GM06990 (cell line): ENCODE measurements at regions not wholly inside any gene's neighbourhood (a gene's known extent, or its start where the extent isn't known, plus 50 kb on each side); places are given as distances from the start of the nearest gene placed in this dataset.

Source experiments
- DNase-seq: peaks from one replicate; pipeline ENCODE4 v3.0.0-alpha.2; 2011; ENCODE audit not compliant: insufficient read length; ENCODE audit errors: extremely low read depth
- H3K27me3 ChIP-seq: replicated peaks from 2 replicates; pipeline ENCODE4 v1.6.0; 2011; ENCODE audit warnings: low read length; ENCODE audit not compliant: control insufficient read depth, insufficient read depth
- H3K36me3 ChIP-seq: 2 replicates; pipeline ENCODE4 v1.5.1; 2011; ENCODE audit warnings: low read length; ENCODE audit not compliant: control insufficient read depth, insufficient read depth
- H3K4me3 ChIP-seq: replicated peaks from 2 replicates; pipeline ENCODE4 v1.5.1; 2011; ENCODE audit warnings: low read depth, mild to moderate bottlenecking, control low read depth, low read length
- TF ChIP-seq, protein P1 (sequence below): IDR thresholded peaks from 2 replicates; pipeline ENCODE4 v1.5.1; 2011; ENCODE audit warnings: low read length, control low read depth, mild to moderate bottlenecking, inconsistent platforms; ENCODE audit not compliant: insufficient read depth, poor library complexity, severe bottlenecking

DNA sequence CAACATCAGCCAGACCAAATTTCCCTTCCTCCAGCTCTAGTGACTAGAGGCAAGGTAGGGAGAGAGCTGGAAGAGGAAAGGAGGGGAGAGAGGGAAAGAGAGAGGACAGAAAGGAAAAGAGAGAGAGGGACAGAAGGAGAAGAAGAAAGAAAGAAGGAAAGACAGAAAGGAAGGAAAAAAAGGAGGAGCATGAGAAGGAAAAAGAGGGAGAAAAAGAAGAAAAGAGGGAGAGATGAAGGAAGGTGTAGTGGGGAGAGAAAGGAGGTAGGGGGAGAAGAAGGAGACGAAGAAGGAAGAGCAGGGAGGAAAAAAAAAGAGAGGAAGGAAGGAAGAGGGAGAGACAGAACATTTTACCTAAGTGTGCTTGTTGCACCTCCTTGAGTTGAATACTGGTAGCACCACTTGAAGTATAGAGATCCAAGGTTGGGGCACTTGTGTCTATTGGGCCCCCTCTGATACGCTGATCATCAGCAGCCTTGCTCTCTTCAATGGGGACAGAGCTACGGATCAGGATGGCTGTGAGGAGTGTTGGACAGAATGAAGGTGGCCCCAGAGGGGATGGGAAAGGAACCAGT, 232.5 kb downstream of the SUDS3 start:
- TF ChIP-seq, protein P1, sequence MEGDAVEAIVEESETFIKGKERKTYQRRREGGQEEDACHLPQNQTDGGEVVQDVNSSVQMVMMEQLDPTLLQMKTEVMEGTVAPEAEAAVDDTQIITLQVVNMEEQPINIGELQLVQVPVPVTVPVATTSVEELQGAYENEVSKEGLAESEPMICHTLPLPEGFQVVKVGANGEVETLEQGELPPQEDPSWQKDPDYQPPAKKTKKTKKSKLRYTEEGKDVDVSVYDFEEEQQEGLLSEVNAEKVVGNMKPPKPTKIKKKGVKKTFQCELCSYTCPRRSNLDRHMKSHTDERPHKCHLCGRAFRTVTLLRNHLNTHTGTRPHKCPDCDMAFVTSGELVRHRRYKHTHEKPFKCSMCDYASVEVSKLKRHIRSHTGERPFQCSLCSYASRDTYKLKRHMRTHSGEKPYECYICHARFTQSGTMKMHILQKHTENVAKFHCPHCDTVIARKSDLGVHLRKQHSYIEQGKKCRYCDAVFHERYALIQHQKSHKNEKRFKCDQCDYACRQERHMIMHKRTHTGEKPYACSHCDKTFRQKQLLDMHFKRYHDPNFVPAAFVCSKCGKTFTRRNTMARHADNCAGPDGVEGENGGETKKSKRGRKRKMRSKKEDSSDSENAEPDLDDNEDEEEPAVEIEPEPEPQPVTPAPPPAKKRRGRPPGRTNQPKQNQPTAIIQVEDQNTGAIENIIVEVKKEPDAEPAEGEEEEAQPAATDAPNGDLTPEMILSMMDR = no peak
- no peaks in the 10 kb centered on the region for H3K27me3 ChIP-seq
- no peak overlapping the region for H3K4me3 ChIP-seq
- H3K36me3 ChIP-seq = no peaks in the 10 kb centered on the region
- no peak for DNase-seq

DNA sequence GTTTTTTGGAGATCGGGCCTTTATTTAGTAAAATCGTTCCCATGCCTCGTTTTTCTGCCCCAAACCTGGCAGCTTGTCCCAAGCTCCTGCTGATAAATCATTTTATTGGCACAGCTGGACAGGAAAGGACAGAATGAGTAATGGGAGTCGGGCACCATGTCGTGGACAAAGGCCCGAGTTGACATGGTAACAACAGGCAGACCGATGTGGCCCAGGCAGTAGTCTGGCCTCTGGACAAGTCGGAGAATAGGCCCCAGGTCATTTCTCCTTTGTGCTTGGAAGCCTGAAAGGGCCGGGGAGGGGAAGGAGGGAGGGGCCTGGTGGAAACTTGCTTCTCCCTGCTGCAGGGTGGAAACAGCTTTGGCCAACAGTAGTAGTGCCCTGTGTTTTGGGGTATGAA, 234.9 kb downstream of the SUDS3 start:
- DNase-seq = no peak

DNA sequence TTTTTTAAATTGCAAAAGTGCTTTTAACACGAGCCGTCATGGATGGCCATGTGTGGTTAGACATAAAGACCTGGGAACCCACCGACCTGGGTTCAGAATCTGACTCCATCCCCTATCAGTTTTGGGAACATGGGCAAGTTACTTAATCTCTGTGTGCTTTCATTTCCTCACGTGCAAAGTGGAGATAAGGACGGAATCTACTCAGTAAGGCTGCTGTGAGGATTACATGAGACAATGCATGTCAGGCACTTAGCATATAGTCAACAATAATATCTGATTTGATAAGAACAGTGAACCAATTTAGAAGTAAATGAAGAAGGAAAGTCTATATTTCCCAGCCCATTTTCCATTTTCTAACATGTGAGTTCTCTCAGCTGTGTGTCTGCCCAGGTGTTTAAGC, 235.4 kb downstream of the SUDS3 start:
- H3K4me3 ChIP-seq = no peak overlapping the region
- TF ChIP-seq, protein P1 = no peak
- no peaks in the 10 kb centered on the region for H3K36me3 ChIP-seq
- no peak for DNase-seq
- no peaks in the 10 kb centered on the region for H3K27me3 ChIP-seq

More for the DNA sequence above, 234.9 kb downstream of the SUDS3 start:
- TF ChIP-seq, protein P1 = no peak
- Histone ChIP-seq H3K36me3 (no peaks in the 10 kb centered on the region), H3K4me3 (no peak overlapping the region), H3K27me3 (no peaks in the 10 kb centered on the region)

DNA sequence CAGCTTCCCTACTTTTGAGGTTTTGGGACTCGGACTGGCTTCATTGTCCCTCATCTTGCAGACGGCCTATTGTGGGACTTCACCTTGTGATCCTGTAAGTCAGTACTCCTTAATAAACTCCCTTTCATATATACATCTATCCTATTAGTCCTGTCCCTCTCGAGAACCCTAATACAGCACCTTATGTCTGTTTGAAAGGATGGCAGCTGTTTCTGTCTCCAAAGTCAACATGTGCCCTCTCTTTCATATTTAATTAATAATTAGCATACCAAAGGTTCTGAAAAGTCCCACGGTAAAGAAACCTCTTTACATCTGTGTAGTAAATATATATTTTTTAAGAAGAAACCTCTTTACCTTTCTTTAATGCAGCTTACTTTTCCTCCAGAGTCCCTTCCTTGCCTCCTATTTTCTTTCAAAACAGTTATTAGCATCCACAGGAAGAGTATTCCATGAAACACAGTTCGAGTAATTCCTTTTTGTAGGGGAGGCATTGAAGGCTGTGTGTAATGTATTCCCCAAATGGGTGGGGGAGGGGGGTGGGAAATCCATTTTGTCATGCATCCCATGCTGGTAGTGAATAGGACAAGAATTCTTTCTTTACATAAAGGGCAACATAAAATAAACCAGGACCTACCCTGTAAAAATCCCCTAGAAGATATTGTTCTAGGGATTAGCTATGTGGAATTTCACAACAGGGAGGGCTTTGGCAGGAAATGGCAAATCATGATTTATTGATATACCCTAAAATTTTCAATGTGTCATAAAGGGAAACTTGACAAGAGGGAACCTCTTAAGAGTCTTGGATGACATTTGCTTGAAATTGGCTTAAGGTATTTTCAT, 241.5 kb downstream of the SUDS3 start:
- TF ChIP-seq, protein P1 = no peak
- DNase-seq = no peak
- no peak overlapping the region for H3K4me3 ChIP-seq
- H3K27me3 ChIP-seq = no peaks in the 10 kb centered on the region
- no peaks in the 10 kb centered on the region for H3K36me3 ChIP-seq

DNA sequence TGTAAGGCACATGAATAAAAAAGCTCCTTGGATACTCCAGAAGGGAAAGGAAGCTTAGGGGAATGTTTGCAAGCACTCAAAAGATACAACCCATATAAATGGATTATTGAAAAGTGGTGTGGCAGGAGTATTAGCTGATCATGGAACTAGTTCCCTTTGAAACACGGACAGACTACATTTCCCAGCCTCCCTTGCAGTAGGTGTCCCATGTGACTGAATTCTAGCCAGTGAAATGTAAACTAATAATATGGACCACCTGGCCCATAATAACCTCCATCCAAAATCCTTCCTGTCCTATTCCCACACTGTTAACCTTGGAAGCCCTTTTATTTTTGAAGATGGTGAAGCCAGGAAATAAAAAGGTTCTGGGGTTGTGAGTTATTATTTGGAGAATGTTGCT, 242.3 kb downstream of the SUDS3 start:
- Histone ChIP-seq H3K27me3 (no peaks in the 10 kb centered on the region), H3K4me3 (no peak overlapping the region), H3K36me3 (no peaks in the 10 kb centered on the region)
- TF ChIP-seq, protein P1 = no peak
- no peak for DNase-seq
